A673 (cell line): ENCODE measurements at regions not wholly inside any gene's neighbourhood (a gene's known extent, or its start where the extent isn't known, plus 50 kb on each side); places are given as distances from the start of the nearest gene placed in this dataset.

Source experiments
- EZH2 ChIP-seq: fragments of 200-600 bp; sonication (generic); IDR thresholded peaks from 2 replicates; pipeline ENCODE4 v1.6.1; 2017; ENCODE audit warnings: borderline replicate concordance, low read depth, mild to moderate bottlenecking, mixed read lengths, antibody characterized with exemption, low read length; ENCODE audit not compliant: poor library complexity, severe bottlenecking
- TF ChIP-seq, protein P1 (sequence below): fragments of 300-800, 200-600 bp; sonication (generic); conservative IDR thresholded peaks from 2 replicates; pipeline ENCODE4 v1.5.1; 2017; ENCODE audit warnings: low read depth, mild to moderate bottlenecking, antibody characterized with exemption, low read length, moderate library complexity, mixed read lengths

DNA sequence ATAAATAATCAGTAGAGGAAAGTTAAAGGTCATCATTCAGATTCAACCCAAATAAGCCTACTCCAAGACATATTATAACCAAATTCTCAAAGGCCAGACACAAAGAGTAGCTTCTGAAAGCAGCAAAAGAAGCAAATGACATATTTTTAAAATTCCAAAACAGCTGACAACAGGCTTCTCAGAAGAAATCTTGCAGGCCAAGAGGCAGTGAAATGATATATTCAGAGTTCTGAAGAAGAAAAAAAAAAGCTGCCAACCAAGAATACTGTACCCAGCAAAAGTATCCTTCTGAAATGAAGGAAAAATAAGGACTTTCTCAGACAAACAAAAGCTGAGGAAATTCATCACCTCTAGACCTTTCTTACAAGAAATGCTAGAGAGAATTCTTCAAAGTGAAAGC, 787.1 kb upstream of the TENM4 start:
- TF ChIP-seq, protein P1, sequence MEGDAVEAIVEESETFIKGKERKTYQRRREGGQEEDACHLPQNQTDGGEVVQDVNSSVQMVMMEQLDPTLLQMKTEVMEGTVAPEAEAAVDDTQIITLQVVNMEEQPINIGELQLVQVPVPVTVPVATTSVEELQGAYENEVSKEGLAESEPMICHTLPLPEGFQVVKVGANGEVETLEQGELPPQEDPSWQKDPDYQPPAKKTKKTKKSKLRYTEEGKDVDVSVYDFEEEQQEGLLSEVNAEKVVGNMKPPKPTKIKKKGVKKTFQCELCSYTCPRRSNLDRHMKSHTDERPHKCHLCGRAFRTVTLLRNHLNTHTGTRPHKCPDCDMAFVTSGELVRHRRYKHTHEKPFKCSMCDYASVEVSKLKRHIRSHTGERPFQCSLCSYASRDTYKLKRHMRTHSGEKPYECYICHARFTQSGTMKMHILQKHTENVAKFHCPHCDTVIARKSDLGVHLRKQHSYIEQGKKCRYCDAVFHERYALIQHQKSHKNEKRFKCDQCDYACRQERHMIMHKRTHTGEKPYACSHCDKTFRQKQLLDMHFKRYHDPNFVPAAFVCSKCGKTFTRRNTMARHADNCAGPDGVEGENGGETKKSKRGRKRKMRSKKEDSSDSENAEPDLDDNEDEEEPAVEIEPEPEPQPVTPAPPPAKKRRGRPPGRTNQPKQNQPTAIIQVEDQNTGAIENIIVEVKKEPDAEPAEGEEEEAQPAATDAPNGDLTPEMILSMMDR = no peak
- no peak for TF ChIP-seq EZH2
